Astrocyte (in vitro differentiated cells and primary cell): ENCODE measurements at regions not wholly inside any gene's neighbourhood (a gene's known extent, or its start where the extent isn't known, plus 50 kb on each side); places are given as distances from the start of the nearest gene placed in this dataset.
"Not testable (repeated sequence)": the region's sequence is repeated elsewhere in the genome, so short reads cannot be mapped to it uniquely, and the experiment has no call there.

Experiments used
- DNase-seq: peaks from one replicate; pipeline ENCODE4 v3.0.0-alpha.2; 2010; ENCODE audit warnings: low read depth
- FAIRE-seq: peaks from 2 replicates; lab custom pipeline; 2011; peaks lifted over from hg19 to GRCh38; lab: Jason Lieb, UNC
- H2AFZ ChIP-seq: 2 replicates; pipeline ENCODE4 v1.6.0; 2012; ENCODE audit warnings: low read depth, low read length, inconsistent platforms
- H3K27ac ChIP-seq: 2 replicates; pipeline ENCODE4 v1.5.1; 2011; ENCODE audit warnings: low read depth, low read length, inconsistent platforms
- H3K27me3 ChIP-seq: 2 replicates; pipeline ENCODE4 v1.6.0; 2011; ENCODE audit warnings: low read length, inconsistent platforms; ENCODE audit not compliant: insufficient read depth
- H3K36me3 ChIP-seq: 2 replicates; pipeline ENCODE4 v1.5.1; 2011; ENCODE audit warnings: low read length, inconsistent platforms; ENCODE audit not compliant: insufficient read depth
- H3K4me1 ChIP-seq: 2 replicates; pipeline ENCODE4 v1.5.1; 2011; ENCODE audit warnings: low read length, inconsistent platforms; ENCODE audit not compliant: insufficient read depth
- H3K4me2 ChIP-seq: 2 replicates; pipeline ENCODE4 v1.6.0; 2012; ENCODE audit warnings: low read length, inconsistent platforms
- H3K4me3 ChIP-seq: 2 replicates; pipeline ENCODE4 v1.5.1; 2011; ENCODE audit warnings: low read depth, mild to moderate bottlenecking, low read length, inconsistent platforms; ENCODE audit not compliant: insufficient read depth
- H3K79me2 ChIP-seq: 2 replicates; pipeline ENCODE4 v1.6.0; 2012; ENCODE audit warnings: mild to moderate bottlenecking, low read length, inconsistent platforms; ENCODE audit not compliant: insufficient read depth
- H3K9ac ChIP-seq: 2 replicates; pipeline ENCODE4 v1.6.0; 2012; ENCODE audit warnings: mild to moderate bottlenecking, low read length, inconsistent platforms
- H3K9me3 ChIP-seq: 2 replicates; pipeline ENCODE4 v1.5.1; 2012; ENCODE audit warnings: low read depth, mild to moderate bottlenecking, low read length, inconsistent platforms; ENCODE audit not compliant: insufficient read depth
- H4K20me1 ChIP-seq: 2 replicates; pipeline ENCODE4 v1.6.0; 2012; ENCODE audit warnings: low read length, inconsistent platforms; ENCODE audit not compliant: insufficient read depth
- H3K27ac Mint-ChIP-seq: one replicate; pipeline ENCODE4 v1.8.0; 2021; ENCODE audit warnings: mild to moderate bottlenecking, mixed read lengths; ENCODE audit not compliant: unreplicated experiment
- H3K27me3 Mint-ChIP-seq: one replicate; pipeline ENCODE4 v1.8.0; 2021; ENCODE audit warnings: low read depth, mixed read lengths; ENCODE audit not compliant: unreplicated experiment
- H3K36me3 Mint-ChIP-seq: one replicate; pipeline ENCODE4 v1.8.0; 2021; ENCODE audit warnings: low read depth, mixed read lengths; ENCODE audit not compliant: unreplicated experiment
- H3K4me1 Mint-ChIP-seq: one replicate; pipeline ENCODE4 v1.8.0; 2021; ENCODE audit warnings: low read depth, mixed read lengths; ENCODE audit not compliant: unreplicated experiment
- H3K4me3 Mint-ChIP-seq: one replicate; pipeline ENCODE4 v1.8.0; 2021; ENCODE audit warnings: mild to moderate bottlenecking, moderate library complexity, mixed read lengths; ENCODE audit not compliant: unreplicated experiment
- H3K9me3 Mint-ChIP-seq: one replicate; pipeline ENCODE4 v1.8.0; 2021; ENCODE audit warnings: mild to moderate bottlenecking, mixed read lengths; ENCODE audit not compliant: unreplicated experiment
- EZH2 ChIP-seq: IDR thresholded peaks from 2 replicates; pipeline ENCODE4 v1.6.1; 2012; ENCODE audit warnings: mild to moderate bottlenecking, low read length, inconsistent platforms; ENCODE audit not compliant: insufficient read depth
- TF ChIP-seq, protein P1 (sequence below): IDR thresholded peaks from 2 replicates; pipeline ENCODE4 v1.5.1; 2011; ENCODE audit warnings: low read depth, mild to moderate bottlenecking, inconsistent platforms, low read length, moderate library complexity; ENCODE audit not compliant: insufficient read depth

DNA sequence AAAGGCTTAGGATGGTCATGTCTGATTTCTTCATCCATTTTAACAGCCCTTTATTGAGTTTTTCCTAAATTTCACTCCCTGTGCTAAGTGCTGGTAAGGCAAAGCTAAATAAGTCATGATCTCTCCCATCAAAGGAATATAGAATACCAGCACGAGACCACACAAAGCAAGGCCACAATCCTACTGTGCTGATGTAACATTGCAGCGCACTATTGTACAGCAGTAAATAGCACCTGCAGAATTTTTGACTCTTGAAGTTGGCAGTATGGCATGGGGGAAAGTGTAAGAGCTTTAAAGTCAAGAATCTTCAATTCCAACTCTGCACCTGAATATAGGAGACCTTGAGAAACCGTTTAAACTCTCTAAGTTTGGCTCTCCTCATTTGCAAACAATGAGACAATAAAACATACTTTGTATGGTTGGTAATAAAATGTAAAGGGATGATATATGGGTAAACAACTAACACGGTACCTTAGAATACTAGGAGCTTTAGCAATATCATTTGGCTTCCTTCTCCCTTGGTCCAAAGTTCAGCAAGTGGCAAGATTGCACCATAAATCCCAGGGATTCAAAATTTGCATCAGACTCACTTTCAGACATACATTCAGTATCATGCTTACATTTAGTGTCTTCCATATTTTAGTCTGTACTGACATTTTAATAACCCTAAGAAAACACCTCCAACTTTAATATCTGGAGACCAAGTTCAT is 132.9 kb upstream of the PRDX6 start:
- TF ChIP-seq, protein P1, sequence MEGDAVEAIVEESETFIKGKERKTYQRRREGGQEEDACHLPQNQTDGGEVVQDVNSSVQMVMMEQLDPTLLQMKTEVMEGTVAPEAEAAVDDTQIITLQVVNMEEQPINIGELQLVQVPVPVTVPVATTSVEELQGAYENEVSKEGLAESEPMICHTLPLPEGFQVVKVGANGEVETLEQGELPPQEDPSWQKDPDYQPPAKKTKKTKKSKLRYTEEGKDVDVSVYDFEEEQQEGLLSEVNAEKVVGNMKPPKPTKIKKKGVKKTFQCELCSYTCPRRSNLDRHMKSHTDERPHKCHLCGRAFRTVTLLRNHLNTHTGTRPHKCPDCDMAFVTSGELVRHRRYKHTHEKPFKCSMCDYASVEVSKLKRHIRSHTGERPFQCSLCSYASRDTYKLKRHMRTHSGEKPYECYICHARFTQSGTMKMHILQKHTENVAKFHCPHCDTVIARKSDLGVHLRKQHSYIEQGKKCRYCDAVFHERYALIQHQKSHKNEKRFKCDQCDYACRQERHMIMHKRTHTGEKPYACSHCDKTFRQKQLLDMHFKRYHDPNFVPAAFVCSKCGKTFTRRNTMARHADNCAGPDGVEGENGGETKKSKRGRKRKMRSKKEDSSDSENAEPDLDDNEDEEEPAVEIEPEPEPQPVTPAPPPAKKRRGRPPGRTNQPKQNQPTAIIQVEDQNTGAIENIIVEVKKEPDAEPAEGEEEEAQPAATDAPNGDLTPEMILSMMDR: no peak
- no peak for TF ChIP-seq EZH2
- H3K79me2 ChIP-seq: no peaks in the 10 kb centered on the region
- peaks cover 3% of the 10 kb centered on the region for H3K4me1 Mint-ChIP-seq

DNA sequence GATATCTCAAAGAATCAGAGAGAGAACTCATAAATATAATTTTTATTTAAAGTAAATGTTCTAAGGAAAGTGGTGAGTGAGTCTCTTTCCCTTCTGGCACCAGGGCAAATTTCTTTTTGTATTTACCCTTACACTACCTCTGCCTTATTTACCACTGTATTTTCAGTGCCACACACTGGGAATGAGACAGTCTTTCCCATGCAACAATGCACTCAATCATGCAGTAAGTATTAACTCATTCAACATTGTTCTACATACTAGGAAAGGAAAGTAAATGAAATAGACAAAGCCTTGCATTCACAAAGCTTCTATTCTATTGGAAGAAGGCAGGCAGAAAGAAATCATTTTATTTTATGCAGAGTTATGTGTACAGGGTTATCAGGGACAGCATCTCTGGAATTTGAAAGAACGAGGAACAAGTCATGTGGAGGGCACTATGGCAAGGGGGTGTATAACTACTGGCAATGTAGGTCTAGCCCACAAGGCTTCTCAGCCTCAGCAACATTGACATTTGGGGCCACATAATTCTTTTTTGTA is 129.8 kb upstream of the PRDX6 start:
- FAIRE-seq: no peak
- H3K27ac ChIP-seq: no peak overlapping the region
- Mint-ChIP-seq H3K27ac (no peak overlapping the region), H3K4me3 (no peak overlapping the region), H3K36me3 (peaks cover under 1% of the 10 kb centered on the region), H3K9me3 (peaks cover 2% of the 10 kb centered on the region), H3K27me3 (no peaks in the 10 kb centered on the region), H3K4me1 (no peaks in the 10 kb centered on the region)
- H3K4me1 ChIP-seq: no peaks in the 10 kb centered on the region
- no peaks in the 10 kb centered on the region for H3K36me3 ChIP-seq
- H3K27me3 ChIP-seq: no peaks in the 10 kb centered on the region
- no peak for TF ChIP-seq EZH2
- TF ChIP-seq, protein P1: no peak
- H3K4me3 ChIP-seq: no peak overlapping the region
- no peak overlapping the region for H3K9ac ChIP-seq
- H4K20me1 ChIP-seq: no peaks in the 10 kb centered on the region
- H3K4me2 ChIP-seq: no peak overlapping the region
- no peaks in the 10 kb centered on the region for H3K9me3 ChIP-seq
- DNase-seq: no peak
- H3K79me2 ChIP-seq: no peaks in the 10 kb centered on the region
- H2AFZ ChIP-seq: no peak overlapping the region

More for the DNA sequence above, 132.9 kb upstream of the PRDX6 start:
- Mint-ChIP-seq H3K27me3 (no peaks in the 10 kb centered on the region), H3K27ac (no peak overlapping the region), H3K9me3 (no peaks in the 10 kb centered on the region), H3K4me3 (no peak overlapping the region), H3K36me3 (no peaks in the 10 kb centered on the region)
- Histone ChIP-seq H3K27me3 (no peaks in the 10 kb centered on the region), H2AFZ (no peak overlapping the region), H3K4me2 (no peak overlapping the region), H3K9me3 (no peaks in the 10 kb centered on the region), H3K9ac (no peak overlapping the region), H4K20me1 (no peaks in the 10 kb centered on the region), H3K4me3 (no peak overlapping the region), H3K36me3 (no peaks in the 10 kb centered on the region), H3K4me1 (peaks cover 10% of the 10 kb centered on the region), H3K27ac (no peak overlapping the region)
- DNase-seq: no peak
- FAIRE-seq: no peak

DNA sequence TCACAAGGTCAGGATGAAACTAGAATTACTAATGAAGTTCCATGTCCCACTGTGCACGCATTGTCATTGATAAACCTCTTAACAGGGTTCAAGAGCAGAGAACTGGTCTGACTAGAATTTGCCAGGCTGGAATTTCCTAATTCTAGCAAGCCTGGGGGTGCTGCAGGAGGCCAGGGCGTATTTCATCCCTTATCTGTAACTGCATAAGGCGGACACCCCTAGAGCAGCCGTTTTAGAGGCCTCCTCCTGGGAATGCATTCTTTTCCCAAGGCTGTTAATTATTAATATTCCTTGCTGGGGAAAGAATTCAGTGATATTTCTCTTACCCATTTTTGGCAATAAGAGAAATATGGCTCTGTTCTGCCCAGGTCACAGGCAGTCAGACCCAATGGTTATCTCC is 124.5 kb upstream of the PRDX6 start:
- H3K36me3 Mint-ChIP-seq, H2AFZ ChIP-seq, H3K27me3 Mint-ChIP-seq, H3K79me2 ChIP-seq, H3K27me3 ChIP-seq, DNase-seq, H3K4me2 ChIP-seq, H3K27ac ChIP-seq, FAIRE-seq, H3K9ac ChIP-seq, H3K9me3 ChIP-seq, H3K4me3 ChIP-seq, H3K27ac Mint-ChIP-seq, H3K9me3 Mint-ChIP-seq, H3K4me1 ChIP-seq, H3K36me3 ChIP-seq, H4K20me1 ChIP-seq, H3K4me3 Mint-ChIP-seq: not testable (repeated sequence)
- H3K4me1 Mint-ChIP-seq: peaks cover 12% of the 10 kb centered on the region
